Muscle of arm (tissue), 1 donor: ENCODE measurements at regions not wholly inside any gene's neighbourhood (a gene's known extent, or its start where the extent isn't known, plus 50 kb on each side); places are given as distances from the start of the nearest gene placed in this dataset.

Experiments
- DNase-seq: peaks from one replicate; pipeline ENCODE4 v3.0.0-alpha.2; 2013

- DNase-seq, result no peak
Measured at GRCh38 chr6:134525190-134525868, 207.4 kb upstream of the SGK1 start.

GRCh38 chr6:134523903-134524650 lies 206.2 kb upstream of the SGK1 start:
- DNase-seq, result no peak

DNA sequence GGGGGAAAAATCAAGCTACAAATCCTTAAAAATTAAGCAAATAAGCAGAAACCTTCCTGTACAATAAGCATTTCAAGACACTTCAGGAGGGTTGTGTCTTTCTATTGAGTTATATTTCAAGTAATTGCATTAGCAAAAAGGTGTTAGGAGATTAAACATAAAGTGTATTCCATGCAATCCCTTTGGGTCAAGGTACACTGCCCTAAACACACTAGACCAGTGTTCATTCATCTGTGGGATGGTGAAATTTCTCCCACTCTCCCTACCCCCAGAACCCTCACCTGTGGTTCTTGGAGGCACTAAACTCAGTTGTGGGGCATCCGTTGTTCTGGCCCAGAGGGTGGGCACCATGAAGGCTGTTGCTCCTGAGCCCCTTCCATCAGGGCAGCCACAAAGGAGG lies 205.1 kb upstream of the SGK1 start:
- no peak for DNase-seq

- DNase-seq, result no peak
Measured at GRCh38 chr6:134521116-134521501, 203.2 kb upstream of the SGK1 start.

- DNase-seq, result peak; percentile 67
Measured at GRCh38 chr6:134520181-134521115, 202.5 kb upstream of the SGK1 start.

- DNase-seq, result no peak
Measured at GRCh38 chr6:134519465-134519864, 201.6 kb upstream of the SGK1 start.

DNA sequence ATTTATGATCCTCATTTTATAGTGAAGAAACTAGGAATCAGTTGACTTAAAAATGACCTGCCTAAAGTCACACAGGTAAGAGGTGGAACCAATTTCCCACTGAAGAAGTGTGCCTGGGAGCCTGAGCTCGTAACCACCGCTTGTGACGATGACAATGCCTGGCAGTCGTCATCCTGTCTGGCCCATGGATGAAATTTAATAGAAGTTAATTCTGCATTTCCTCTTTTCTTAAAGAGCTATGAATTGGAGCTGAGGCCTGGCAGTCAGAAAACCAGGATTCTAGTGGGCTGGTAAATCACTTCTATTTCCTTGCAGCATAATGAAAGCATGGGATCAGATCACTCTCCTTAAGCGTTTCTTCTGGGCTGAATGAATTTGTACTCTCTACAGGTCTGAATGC lies 200.0 kb upstream of the SGK1 start:
- peak; percentile 24 for DNase-seq

DNA sequence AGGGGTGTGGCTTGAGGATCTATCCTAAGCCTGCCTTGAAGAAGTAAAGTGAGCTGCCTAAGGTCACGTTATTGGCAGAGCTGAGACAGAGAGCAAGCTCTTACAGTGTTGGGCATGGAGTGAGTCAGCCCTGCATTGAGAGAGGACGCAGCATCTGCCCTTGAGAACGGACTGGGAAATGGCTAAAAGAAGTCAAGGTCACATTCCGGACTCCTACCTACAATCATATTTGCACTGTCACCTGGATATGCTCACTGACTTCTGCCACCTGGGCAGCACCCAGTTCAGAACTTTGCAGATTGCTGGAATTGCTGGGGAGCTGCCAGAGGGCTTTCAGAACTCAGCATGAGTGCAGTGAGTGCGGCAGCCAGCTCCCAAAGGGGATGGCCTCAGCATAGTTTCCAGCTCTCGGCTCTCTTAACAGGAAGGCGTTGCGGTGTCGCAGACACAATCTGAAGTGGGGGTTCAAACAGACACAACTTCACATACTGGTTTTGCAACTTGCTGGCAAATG lies 199.3 kb upstream of the SGK1 start:
- DNase-seq, result peak; percentile 73

DNA sequence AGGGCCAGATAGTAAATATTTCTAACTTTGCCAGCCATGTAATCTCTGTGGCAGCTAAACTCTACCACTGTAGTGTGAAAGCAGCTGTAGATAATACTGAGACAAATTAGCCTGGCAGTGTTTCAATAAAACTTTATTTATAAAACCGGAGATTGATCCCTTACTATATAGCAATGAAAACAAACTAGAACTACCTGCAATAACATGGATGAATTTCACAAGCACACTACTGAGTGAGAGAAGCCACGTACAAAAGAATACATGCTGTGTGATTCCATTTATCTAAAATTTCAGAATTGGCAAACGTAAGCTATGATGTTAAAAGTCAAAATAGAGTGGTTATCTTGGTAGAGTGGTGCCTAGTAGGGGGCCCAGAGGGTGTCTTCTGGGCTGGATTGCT lies 198.7 kb upstream of the SGK1 start:
- no peak for DNase-seq

- peak; percentile 26 for DNase-seq
Measured at GRCh38 chr6:134515986-134516385, 198.1 kb upstream of the SGK1 start.

DNA sequence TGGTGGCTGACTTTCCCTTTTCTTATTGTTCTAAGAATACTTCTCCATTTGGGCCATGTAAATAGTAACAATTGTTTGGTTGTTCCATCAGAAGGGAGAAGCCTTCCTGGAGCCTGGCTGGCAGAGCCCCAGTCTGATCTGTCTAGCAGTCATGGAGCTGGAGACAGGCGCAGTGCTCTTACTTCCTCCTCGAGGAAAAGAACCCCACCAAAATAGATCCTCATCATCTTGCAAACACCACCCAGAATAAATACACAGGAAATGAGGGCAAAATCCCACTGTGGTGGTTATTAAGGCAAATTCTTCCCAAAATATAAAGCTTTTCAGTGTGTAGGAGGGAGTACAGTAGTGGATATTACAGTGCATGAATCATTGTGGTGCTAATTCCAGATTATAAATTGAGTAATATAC lies 195.1 kb upstream of the SGK1 start:
- DNase-seq, result peak; percentile 38

DNA sequence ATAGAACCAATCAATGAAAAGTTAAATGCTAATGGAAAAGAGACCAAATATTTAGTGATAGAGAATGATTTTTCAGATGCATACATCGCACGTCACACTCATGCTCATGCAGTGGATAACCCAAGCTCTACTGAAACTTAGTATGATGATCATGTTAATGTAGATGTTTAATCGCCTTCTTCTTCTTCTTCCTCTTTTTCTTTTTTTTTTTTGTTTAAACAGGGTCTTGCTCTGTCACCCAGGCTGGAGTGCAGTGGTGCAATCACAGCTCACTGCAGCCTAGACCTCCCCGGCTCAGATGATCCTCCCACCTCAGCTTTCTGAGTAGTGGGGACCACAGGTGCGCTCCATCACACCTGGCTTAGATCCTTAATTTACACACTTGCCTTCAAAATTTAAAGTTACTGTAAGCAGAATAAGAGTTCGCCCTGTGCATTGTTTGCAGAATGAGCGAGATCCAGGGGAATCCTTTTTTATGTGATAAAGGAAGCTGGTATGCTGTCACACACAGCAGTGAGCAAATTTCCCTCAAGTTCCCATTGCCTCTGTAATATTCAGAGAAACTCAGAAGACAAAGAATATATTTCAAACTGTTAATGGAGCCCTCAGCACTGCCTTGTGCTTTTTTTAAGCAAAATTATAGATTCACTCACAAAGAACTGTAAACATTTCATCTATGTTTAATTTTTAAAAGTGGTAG lies 194.2 kb upstream of the SGK1 start:
- no peak for DNase-seq

DNA sequence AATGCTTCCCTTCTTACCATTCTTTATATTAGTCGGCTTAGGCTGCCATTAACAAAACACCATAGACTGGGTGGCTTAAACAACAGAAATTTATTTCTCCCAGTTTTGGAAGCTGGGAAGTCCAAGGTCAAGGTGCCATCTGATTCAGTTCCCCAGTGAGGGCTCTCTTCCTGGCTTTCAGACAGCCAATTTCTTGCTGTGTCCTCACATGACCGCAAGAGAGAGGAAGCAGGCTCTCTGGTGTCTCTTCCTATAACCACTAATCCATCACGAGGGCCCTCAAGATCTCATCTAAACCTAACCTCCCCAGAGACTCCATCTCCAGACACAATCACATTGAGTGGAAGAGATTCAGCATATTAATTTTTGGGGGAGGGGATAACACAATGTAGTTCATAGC lies 193.0 kb upstream of the SGK1 start:
- DNase-seq, result no peak

GRCh38 chr6:134510142-134510541 lies 192.2 kb upstream of the SGK1 start:
- DNase-seq, result no peak

- no peak for DNase-seq
Measured at GRCh38 chr6:134508862-134509498, 191.1 kb upstream of the SGK1 start.

GRCh38 chr6:134506162-134506561 lies 188.2 kb upstream of the SGK1 start:
- DNase-seq, result no peak

DNA sequence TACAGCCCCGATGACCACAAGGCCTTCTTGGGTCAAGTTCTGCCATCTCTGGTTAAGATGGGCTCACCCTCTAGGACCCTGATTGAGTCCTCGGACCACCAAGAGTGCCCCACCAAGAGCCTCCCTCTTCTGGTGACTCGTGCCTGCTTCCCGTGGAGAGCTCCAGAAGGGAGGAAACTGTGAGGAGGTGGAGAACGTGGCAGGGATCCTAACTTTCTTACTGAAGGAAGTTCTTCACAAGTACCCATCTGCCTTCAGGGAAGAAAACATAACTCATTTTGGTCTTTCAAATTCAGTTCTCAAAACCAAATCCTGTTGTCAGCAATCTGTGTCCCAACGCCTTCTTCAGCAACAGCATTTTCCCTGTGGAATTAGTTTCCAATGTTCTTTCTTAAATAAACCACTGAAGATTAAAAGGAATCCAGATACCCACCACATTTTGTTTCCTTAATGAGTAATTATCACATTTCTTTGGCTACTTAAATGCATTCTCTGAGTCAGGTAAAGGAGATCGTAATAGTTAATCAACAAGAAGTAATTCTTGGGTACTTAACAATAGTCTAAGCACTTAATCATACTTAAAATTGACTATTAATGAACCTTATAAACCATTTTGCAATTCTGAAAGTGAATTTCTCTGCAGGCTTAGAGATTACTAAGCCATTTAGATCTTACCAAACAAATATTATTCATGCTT lies 185.8 kb upstream of the SGK1 start:
- no peak for DNase-seq

- DNase-seq, result no peak
Measured at GRCh38 chr6:134502614-134503549, 185.0 kb upstream of the SGK1 start.

GRCh38 chr6:134495890-134496248 lies 178.0 kb upstream of the SGK1 start:
- no peak for DNase-seq
